OCI-LY3 (cell line): ENCODE measurements at regions not wholly inside any gene's neighbourhood (a gene's known extent, or its start where the extent isn't known, plus 50 kb on each side); places are given as distances from the start of the nearest gene placed in this dataset.

Experiments
- CTCF ChIP-seq: fragments of 200-600, 300-600 bp; sonication (generic); IDR thresholded peaks from 2 replicates; pipeline ENCODE4 v1.5.1; 2014; ENCODE audit warnings: antibody characterized with exemption, low read length, low read depth
- EZH2phosphoT487 ChIP-seq: fragments of 200-600 bp; shearing (Covaris generic); IDR thresholded peaks from 2 replicates; pipeline ENCODE4 v1.6.1; 2018; ENCODE audit warnings: antibody characterized with exemption, mixed run types, low read depth

DNA sequence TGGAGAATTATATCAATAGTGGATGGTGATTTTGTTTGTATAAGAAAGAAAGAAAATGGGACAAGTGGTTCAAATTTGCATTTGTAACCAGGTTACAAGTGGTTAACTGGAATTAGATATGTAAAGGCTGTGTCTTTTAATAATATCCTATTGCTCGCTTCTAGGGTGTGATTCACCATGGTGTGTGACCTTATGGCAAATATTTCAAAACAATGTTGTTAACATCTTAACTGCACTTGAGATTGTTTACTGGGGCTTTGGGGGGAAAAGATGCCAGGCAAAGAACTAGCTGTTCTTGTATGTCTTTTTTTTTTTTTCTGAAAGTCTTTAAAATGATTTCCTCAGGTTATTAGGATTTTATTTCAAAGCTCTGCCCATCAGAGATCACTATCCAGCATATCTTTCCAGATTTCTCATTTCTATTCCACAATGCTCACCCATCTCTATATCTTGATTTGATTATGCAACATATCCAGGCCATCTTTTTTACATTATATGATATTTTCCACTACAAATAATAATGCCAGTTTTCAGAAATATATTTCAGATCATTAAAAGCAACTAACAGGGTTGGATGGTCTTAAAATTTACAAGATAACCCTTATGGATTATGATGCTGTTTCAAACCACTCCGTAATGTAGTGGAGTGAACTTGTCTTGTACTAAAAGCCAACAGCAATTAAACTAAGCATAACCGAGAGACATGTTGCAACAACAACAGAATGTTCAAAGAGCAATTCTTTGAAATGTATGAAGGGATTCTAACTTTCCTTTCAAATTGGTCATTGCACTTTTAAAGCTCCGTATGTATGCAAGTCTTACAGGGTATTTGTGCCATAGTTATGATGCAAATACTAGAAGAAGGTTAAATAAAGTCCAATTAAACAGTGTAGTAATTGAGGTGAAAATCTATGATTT lies 341.5 kb upstream of the ETAA1 start:
- TF ChIP-seq CTCF (no peak), EZH2phosphoT487 (no peak)
